ENCODE measurements at regions not wholly inside any gene's neighbourhood (a gene's known extent, or its start where the extent isn't known, plus 50 kb on each side); places are given as distances from the start of the nearest gene placed in this dataset.

GRCh38 chr10:107623292-107623691 lies 458.8 kb upstream of the SORCS1 start:
- H3K27ac ChIP-seq (ENCODE audit: low read depth, low read length), result no peak overlapping the region
- H3K9me3 ChIP-seq (ENCODE audit: insufficient read depth, low read length), result no peaks in the 10 kb centered on the region
- H3K36me3 ChIP-seq (ENCODE audit: low read length), result no peaks in the 10 kb centered on the region
- no peak overlapping the region for H2AFZ ChIP-seq (ENCODE audit: low read depth, low read length, severe bottlenecking)
- H3K9ac ChIP-seq (ENCODE audit: low read length), result no peak overlapping the region
- H3K4me3 ChIP-seq (ENCODE audit: insufficient read depth, low read length, poor library complexity, severe bottlenecking), result no peak overlapping the region
- no peaks in the 10 kb centered on the region for H3F3A ChIP-seq (ENCODE audit: insufficient read depth)
- no peak overlapping the region for H3K4me2 ChIP-seq (ENCODE audit: low read depth, low read length, poor library complexity, severe bottlenecking)
- no peaks in the 10 kb centered on the region for H4K20me1 ChIP-seq (ENCODE audit: low read depth, low read length)
- H3K79me2 ChIP-seq (ENCODE audit: insufficient read depth, low read length), result no peaks in the 10 kb centered on the region
- TF ChIP-seq CTCF (IDR thresholded peaks at IDR 0.05; ENCODE audit: insufficient read depth, low read length, poor library complexity, severe bottlenecking), result no peak
- no peaks in the 10 kb centered on the region for H3K9me2 ChIP-seq (replicated peaks; ENCODE audit: insufficient read depth, low read length)
- H3K27me3 ChIP-seq (ENCODE audit: low read length), result no peaks in the 10 kb centered on the region

GRCh38 chr10:107619139-107619538 lies 454.6 kb upstream of the SORCS1 start:
- Histone ChIP-seq H3F3A (ENCODE audit: insufficient read depth) (no peaks in the 10 kb centered on the region), H3K79me2 (ENCODE audit: insufficient read depth, low read length) (no peaks in the 10 kb centered on the region), H3K27ac (ENCODE audit: low read depth, low read length) (no peak overlapping the region), H3K9ac (ENCODE audit: low read length) (no peak overlapping the region), H3K9me3 (ENCODE audit: insufficient read depth, low read length) (no peaks in the 10 kb centered on the region), H3K36me3 (ENCODE audit: low read length) (no peaks in the 10 kb centered on the region), H3K4me2 (ENCODE audit: low read depth, low read length, poor library complexity, severe bottlenecking) (no peak overlapping the region), H3K9me2 (replicated peaks; ENCODE audit: insufficient read depth, low read length) (no peaks in the 10 kb centered on the region), H2AFZ (ENCODE audit: low read depth, low read length, severe bottlenecking) (no peak overlapping the region), H3K4me3 (ENCODE audit: insufficient read depth, low read length, poor library complexity, severe bottlenecking) (no peak overlapping the region), H3K27me3 (ENCODE audit: low read length) (no peaks in the 10 kb centered on the region), H4K20me1 (ENCODE audit: low read depth, low read length) (no peaks in the 10 kb centered on the region)
- no peak for TF ChIP-seq CTCF (IDR thresholded peaks at IDR 0.05; ENCODE audit: insufficient read depth, low read length, poor library complexity, severe bottlenecking)
- no peak for TF ChIP-seq EZH2phosphoT487 (conservative IDR thresholded peaks at IDR 0.05; ENCODE audit: low read length)

GRCh38 chr10:107618504-107618994 lies 454.0 kb upstream of the SORCS1 start:
- no peak overlapping the region for H3K4me3 ChIP-seq (ENCODE audit: insufficient read depth, low read length, poor library complexity, severe bottlenecking)
- TF ChIP-seq EZH2phosphoT487 (conservative IDR thresholded peaks at IDR 0.05; ENCODE audit: low read length), result no peak
- no peak for TF ChIP-seq CTCF (IDR thresholded peaks at IDR 0.05; ENCODE audit: insufficient read depth, low read length, poor library complexity, severe bottlenecking)
- H2AFZ ChIP-seq (ENCODE audit: low read depth, low read length, severe bottlenecking), result no peak overlapping the region
- H4K20me1 ChIP-seq (ENCODE audit: low read depth, low read length), result no peaks in the 10 kb centered on the region
- H3K36me3 ChIP-seq (ENCODE audit: low read length), result no peaks in the 10 kb centered on the region
- no peak overlapping the region for H3K4me2 ChIP-seq (ENCODE audit: low read depth, low read length, poor library complexity, severe bottlenecking)
- H3K9me2 ChIP-seq (replicated peaks; ENCODE audit: insufficient read depth, low read length), result no peaks in the 10 kb centered on the region
- no peaks in the 10 kb centered on the region for H3K9me3 ChIP-seq (ENCODE audit: insufficient read depth, low read length)
- no peaks in the 10 kb centered on the region for H3K27me3 ChIP-seq (ENCODE audit: low read length)
- H3K9ac ChIP-seq (ENCODE audit: low read length), result no peak overlapping the region
- H3K79me2 ChIP-seq (ENCODE audit: insufficient read depth, low read length), result no peaks in the 10 kb centered on the region
- no peak overlapping the region for H3K27ac ChIP-seq (ENCODE audit: low read depth, low read length)
- H3F3A ChIP-seq (ENCODE audit: insufficient read depth), result no peaks in the 10 kb centered on the region
